Endothelial cell (in vitro differentiated cells): ENCODE measurements at regions not wholly inside any gene's neighbourhood (a gene's known extent, or its start where the extent isn't known, plus 50 kb on each side); places are given as distances from the start of the nearest gene placed in this dataset.
"Not testable (repeated sequence)": the region's sequence is repeated elsewhere in the genome, so short reads cannot be mapped to it uniquely, and the experiment has no call there.

Experiments
- DNase-seq: peaks from one replicate; pipeline ENCODE4 v3.0.0; 2021; ENCODE audit warnings: low spot score
- H3K27ac Mint-ChIP-seq: one replicate; pipeline ENCODE4 v1.8.0; 2021; ENCODE audit warnings: mixed read lengths, inconsistent platforms; ENCODE audit not compliant: unreplicated experiment
- H3K27me3 Mint-ChIP-seq: one replicate; pipeline ENCODE4 v1.8.0; 2021; ENCODE audit warnings: mild to moderate bottlenecking, moderate library complexity, mixed read lengths, inconsistent platforms; ENCODE audit not compliant: unreplicated experiment
- H3K36me3 Mint-ChIP-seq: one replicate; pipeline ENCODE4 v1.8.0; 2021; ENCODE audit warnings: mild to moderate bottlenecking, low read depth, mixed read lengths, inconsistent platforms; ENCODE audit not compliant: unreplicated experiment
- H3K4me1 Mint-ChIP-seq: one replicate; pipeline ENCODE4 v1.8.0; 2021; ENCODE audit warnings: mild to moderate bottlenecking, mixed read lengths, inconsistent platforms; ENCODE audit not compliant: unreplicated experiment
- H3K4me3 Mint-ChIP-seq: one replicate; pipeline ENCODE4 v1.8.0; 2021; ENCODE audit warnings: mild to moderate bottlenecking, mixed read lengths, inconsistent platforms; ENCODE audit not compliant: unreplicated experiment
- H3K9me3 Mint-ChIP-seq: one replicate; pipeline ENCODE4 v1.8.0; 2021; ENCODE audit warnings: mixed read lengths, inconsistent platforms; ENCODE audit not compliant: unreplicated experiment
- TF ChIP-seq, protein P1 (sequence below): fragments of 200-600 bp; sonication (generic); IDR thresholded peaks from one replicate; pipeline ENCODE4 v1.5.0; 2021; ENCODE audit warnings: antibody characterized with exemption; ENCODE audit not compliant: unreplicated experiment

DNA sequence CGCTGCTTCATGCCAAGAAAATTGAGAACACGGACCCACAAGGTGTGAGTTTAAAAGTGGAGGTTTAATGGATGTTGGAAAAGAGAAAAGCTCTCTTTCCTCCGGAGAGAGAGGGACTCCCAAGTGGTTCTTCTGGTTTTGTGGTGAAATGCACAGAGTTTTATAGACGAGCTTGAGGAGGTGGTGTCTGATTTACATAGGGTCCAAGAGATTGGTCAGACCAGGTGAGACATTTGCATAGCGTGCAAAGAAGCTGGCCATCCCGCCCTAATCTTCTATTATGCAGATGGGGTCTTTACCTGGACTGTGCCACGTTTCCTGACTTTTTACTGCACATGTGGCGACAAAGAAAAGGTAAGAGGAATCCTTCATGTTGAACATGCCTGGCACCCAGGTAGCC is 236.4 kb upstream of the PCDH9 start:
- Mint-ChIP-seq H3K9me3 (no peaks in the 10 kb centered on the region), H3K36me3 (no peaks in the 10 kb centered on the region), H3K4me3 (no peak overlapping the region), H3K27me3 (no peaks in the 10 kb centered on the region), H3K27ac (no peak overlapping the region), H3K4me1 (no peaks in the 10 kb centered on the region)
- no peak for DNase-seq
- TF ChIP-seq, protein P1, sequence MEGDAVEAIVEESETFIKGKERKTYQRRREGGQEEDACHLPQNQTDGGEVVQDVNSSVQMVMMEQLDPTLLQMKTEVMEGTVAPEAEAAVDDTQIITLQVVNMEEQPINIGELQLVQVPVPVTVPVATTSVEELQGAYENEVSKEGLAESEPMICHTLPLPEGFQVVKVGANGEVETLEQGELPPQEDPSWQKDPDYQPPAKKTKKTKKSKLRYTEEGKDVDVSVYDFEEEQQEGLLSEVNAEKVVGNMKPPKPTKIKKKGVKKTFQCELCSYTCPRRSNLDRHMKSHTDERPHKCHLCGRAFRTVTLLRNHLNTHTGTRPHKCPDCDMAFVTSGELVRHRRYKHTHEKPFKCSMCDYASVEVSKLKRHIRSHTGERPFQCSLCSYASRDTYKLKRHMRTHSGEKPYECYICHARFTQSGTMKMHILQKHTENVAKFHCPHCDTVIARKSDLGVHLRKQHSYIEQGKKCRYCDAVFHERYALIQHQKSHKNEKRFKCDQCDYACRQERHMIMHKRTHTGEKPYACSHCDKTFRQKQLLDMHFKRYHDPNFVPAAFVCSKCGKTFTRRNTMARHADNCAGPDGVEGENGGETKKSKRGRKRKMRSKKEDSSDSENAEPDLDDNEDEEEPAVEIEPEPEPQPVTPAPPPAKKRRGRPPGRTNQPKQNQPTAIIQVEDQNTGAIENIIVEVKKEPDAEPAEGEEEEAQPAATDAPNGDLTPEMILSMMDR, result no peak

DNA sequence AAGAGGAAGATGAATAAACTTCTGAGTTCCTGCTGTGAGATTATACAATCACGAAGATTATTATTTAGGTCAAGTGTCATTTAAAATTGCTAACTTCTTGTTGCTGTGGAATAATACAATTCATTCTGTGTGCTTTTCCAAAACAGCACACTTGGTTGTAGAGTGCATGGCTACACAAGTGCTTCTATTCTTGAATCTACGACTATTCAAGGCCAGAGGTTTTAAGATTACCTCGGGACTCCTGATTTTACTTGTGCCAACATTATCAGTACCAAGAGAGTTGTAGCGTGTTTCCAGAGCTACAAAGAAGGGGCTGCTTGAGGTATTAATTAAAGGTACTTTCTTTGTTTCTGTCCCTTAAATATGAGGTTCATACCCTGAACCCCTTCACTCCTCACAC is 234.0 kb upstream of the PCDH9 start:
- Mint-ChIP-seq H3K36me3 (no peaks in the 10 kb centered on the region), H3K9me3 (no peaks in the 10 kb centered on the region), H3K27me3 (no peaks in the 10 kb centered on the region), H3K27ac (no peak overlapping the region), H3K4me3 (no peak overlapping the region), H3K4me1 (no peaks in the 10 kb centered on the region)
- no peak for DNase-seq
- TF ChIP-seq, protein P1, result no peak

GRCh38 chr13:67462098-67462497 is 232.0 kb upstream of the PCDH9 start:
- Mint-ChIP-seq H3K4me1 (no peaks in the 10 kb centered on the region), H3K27me3 (no peaks in the 10 kb centered on the region), H3K36me3 (no peaks in the 10 kb centered on the region), H3K9me3 (no peaks in the 10 kb centered on the region), H3K4me3 (no peak overlapping the region), H3K27ac (no peak overlapping the region)
- TF ChIP-seq, protein P1, result no peak
- no peak for DNase-seq

DNA sequence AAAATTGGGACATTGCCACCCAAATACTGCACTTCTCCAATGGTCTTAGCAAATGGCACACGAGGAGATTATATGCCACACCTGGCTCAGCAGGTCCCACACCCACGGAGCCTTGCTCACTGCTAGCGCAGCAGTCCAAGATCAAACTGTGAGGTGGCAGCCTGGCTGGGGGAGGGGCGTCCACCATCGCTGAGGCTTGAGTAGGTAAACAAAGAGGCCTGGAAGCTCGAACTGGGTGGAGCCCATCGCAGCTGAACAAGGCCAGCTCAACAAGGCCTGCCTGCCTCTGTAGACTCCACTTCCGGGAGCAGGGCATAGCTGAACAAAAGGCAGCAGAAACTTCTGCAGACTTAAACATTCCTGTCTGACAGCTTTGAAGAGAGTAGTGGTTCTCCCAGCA is 222.4 kb upstream of the PCDH9 start:
- not testable (repeated sequence) for H3K27me3 Mint-ChIP-seq, H3K9me3 Mint-ChIP-seq, H3K27ac Mint-ChIP-seq, DNase-seq, H3K4me1 Mint-ChIP-seq, H3K36me3 Mint-ChIP-seq, H3K4me3 Mint-ChIP-seq

GRCh38 chr13:67445436-67445835 is 215.3 kb upstream of the PCDH9 start:
- H3K27ac Mint-ChIP-seq, result no peak overlapping the region
- no peaks in the 10 kb centered on the region for H3K9me3 Mint-ChIP-seq
- peaks cover 2% of the 10 kb centered on the region for H3K27me3 Mint-ChIP-seq
- H3K4me3 Mint-ChIP-seq, result no peak overlapping the region
- no peaks in the 10 kb centered on the region for H3K36me3 Mint-ChIP-seq
- DNase-seq, result no peak
- H3K4me1 Mint-ChIP-seq, result no peaks in the 10 kb centered on the region
- TF ChIP-seq, protein P1, result no peak

GRCh38 chr13:67443923-67444322 is 213.8 kb upstream of the PCDH9 start:
- Mint-ChIP-seq H3K4me3 (no peak overlapping the region), H3K4me1 (no peaks in the 10 kb centered on the region), H3K36me3 (no peaks in the 10 kb centered on the region), H3K9me3 (no peaks in the 10 kb centered on the region), H3K27me3 (no peaks in the 10 kb centered on the region), H3K27ac (no peak overlapping the region)
- TF ChIP-seq, protein P1, result no peak
- no peak for DNase-seq
